Panc1 (cell line): ENCODE measurements at regions not wholly inside any gene's neighbourhood (a gene's known extent, or its start where the extent isn't known, plus 50 kb on each side); places are given as distances from the start of the nearest gene placed in this dataset.

Experiments
- ATAC-seq: fragments of 200-7000 bp; cut with Tn5 transposase; 2 replicates; pipeline ENCODE4 v1.9.1; 2020; ENCODE audit warnings: mild to moderate bottlenecking, moderate library complexity
- BruUV-seq: library from RNA; stranded (reverse); fragments of 400-500 nt; replicated peaks from 2 replicates; lab custom pipeline; 2021; lab: Mats Ljungman, UMichigan
- CTCF ChIA-PET: fragments of 300-600 bp; sonication (Branson Sonifier 250); formaldehyde crosslinking; loops from one replicate; lab custom pipeline; 2022; ENCODE audit warnings: antibody characterized with exemption; lab: Charles Lee
- POLR2A ChIA-PET: fragments of 300-600 bp; sonication (Branson Sonifier 250); formaldehyde crosslinking; loops from one replicate; lab custom pipeline; 2022; ENCODE audit warnings: antibody characterized with exemption; lab: Charles Lee
- DNase-seq: peaks from one replicate; pipeline ENCODE4 v3.0.0-alpha.2; 2010; ENCODE audit warnings: low read depth, low spot score
- H3K27ac ChIP-seq: 2 replicates; pipeline ENCODE4 v1.5.1; 2011; ENCODE audit warnings: mild to moderate bottlenecking, low read length, inconsistent platforms
- H3K27me3 ChIP-seq: fragments of 200-500 bp; sonication (Bioruptor generic); 2 replicates; pipeline ENCODE4 v1.6.0; 2014; ENCODE audit warnings: low read length, inconsistent platforms; ENCODE audit not compliant: control insufficient read depth, insufficient read depth
- H3K36me3 ChIP-seq: fragments of 200-500 bp; sonication (Bioruptor generic); 2 replicates; pipeline ENCODE4 v1.5.1; 2014; ENCODE audit warnings: inconsistent platforms, mild to moderate bottlenecking, low read length, moderate library complexity; ENCODE audit not compliant: control insufficient read depth, insufficient read depth
- H3K4me1 ChIP-seq: 2 replicates; pipeline ENCODE4 v1.5.1; 2011; ENCODE audit warnings: inconsistent platforms, mild to moderate bottlenecking, low read length, moderate library complexity; ENCODE audit not compliant: control insufficient read depth, insufficient read depth
- H3K4me3 ChIP-seq, 2 experiments: 2 replicates each; pipeline ENCODE4 v1.5.1; 2011 to 2012; ENCODE audit warnings: low read depth in 2 of 2, low read length in 2 of 2, mild to moderate bottlenecking in 2 of 2, inconsistent platforms in 1 of 2, moderate library complexity in 1 of 2
- H3K9me3 ChIP-seq: fragments of 200-500 bp; sonication (Bioruptor generic); 2 replicates; pipeline ENCODE4 v1.5.1; 2014; ENCODE audit warnings: low read depth, mild to moderate bottlenecking, inconsistent platforms, low read length, moderate library complexity; ENCODE audit not compliant: control insufficient read depth, insufficient read depth
- CTCF ChIP-seq: fragments of 450-650 bp; IDR thresholded peaks from 2 replicates; pipeline ENCODE4 v1.5.1; 2017; ENCODE audit warnings: mild to moderate bottlenecking
- POLR2AphosphoS5 ChIP-seq: IDR thresholded peaks from 2 replicates; pipeline ENCODE4 v1.6.1; 2012; ENCODE audit warnings: mild to moderate bottlenecking, low read depth, low read length, moderate library complexity
- REST ChIP-seq, 2 experiments: IDR thresholded peaks; 2 replicates each; pipeline ENCODE4 v1.6.1; 2011 to 2012; ENCODE audit warnings: low read depth in 2 of 2, control low read depth in 1 of 2, low read length in 1 of 2, mild to moderate bottlenecking in 1 of 2, moderate library complexity in 1 of 2; ENCODE audit not compliant: insufficient read depth in 1 of 2
- SIN3A ChIP-seq: IDR thresholded peaks from 2 replicates; pipeline ENCODE4 v1.6.1; 2012; ENCODE audit warnings: low read depth, mild to moderate bottlenecking, low read length, moderate library complexity, borderline replicate concordance; ENCODE audit not compliant: insufficient read depth
- TCF7L2 ChIP-seq: IDR thresholded peaks from 2 replicates; pipeline ENCODE4 v1.6.1; 2011; ENCODE audit warnings: mild to moderate bottlenecking, low read depth, low read length, inconsistent platforms
- in situ Hi-C: cut with HindIII; loops from 2 replicates; pipeline ENCODE4 v1.10.0; 2016; ENCODE audit warnings: low sequenced_read_pairs, low pct_unique_long_range_greater_than_20kb
- intact Hi-C: fragments of 100-400 bp; cut with micrococcal nuclease; formaldehyde crosslinking; loops from one replicate; pipeline ENCODE4 v1.10.0; 2022; ENCODE audit not compliant: unreplicated experiment

- intact Hi-C loops (no loop called here), in situ Hi-C loops (no loop called here)
- no peak for DNase-seq
- TF ChIP-seq CTCF (no peak), SIN3A (no peak), TCF7L2 (no peak), POLR2AphosphoS5 (no peak), REST (IDR thresholded peaks at IDR 0.05; ENCODE audit: insufficient read depth in 1 of 2, low read depth in 2 of 2, low read length in 1 of 2) (no peak)
- no peak overlapping the region for H3K4me3 ChIP-seq
- no peaks in the 10 kb centered on the region for H3K9me3 ChIP-seq
- BruUV-seq = no TSS peak
- no peaks in the 10 kb centered on the region for H3K27me3 ChIP-seq
- no peak overlapping the region for H3K27ac ChIP-seq
- ATAC-seq = no peak
- POLR2A ChIA-PET = no interaction called here
- CTCF ChIA-PET = no interaction called here
- no peaks in the 10 kb centered on the region for H3K36me3 ChIP-seq
- H3K4me1 ChIP-seq = no peaks in the 10 kb centered on the region
Observed at GRCh38 chr1:69406244-69406643, 161.5 kb upstream of the LRRC7 start.

GRCh38 chr1:69409731-69410456, 157.8 kb upstream of the LRRC7 start:
- intact Hi-C loops = no loop called here
- no TSS peak for BruUV-seq
- Histone ChIP-seq H3K27me3 (no peaks in the 10 kb centered on the region), H3K27ac (no peak overlapping the region), H3K4me3 (no peak overlapping the region), H3K9me3 (no peaks in the 10 kb centered on the region), H3K36me3 (no peaks in the 10 kb centered on the region), H3K4me1 (no peaks in the 10 kb centered on the region)
- no peak for TF ChIP-seq CTCF
- TF ChIP-seq SIN3A = no peak
- no peak for TF ChIP-seq POLR2AphosphoS5
- no peak for TF ChIP-seq TCF7L2
- TF ChIP-seq REST (IDR thresholded peaks at IDR 0.05; ENCODE audit: insufficient read depth in 1 of 2, low read depth in 2 of 2, low read length in 1 of 2) = no peak
- ATAC-seq (no peak), DNase-seq (no peak)
- ChIA-PET CTCF (no interaction called here), POLR2A (no interaction called here)
- in situ Hi-C loops = no loop called here
